ENCODE measurements at regions not wholly inside any gene's neighbourhood (a gene's known extent, or its start where the extent isn't known, plus 50 kb on each side); places are given as distances from the start of the nearest gene placed in this dataset.

GRCh38 chr7:17700138-17700537, 240.2 kb downstream of the SNX13 start:
- Histone ChIP-seq H3K4me3 (no peak overlapping the region), H3K27me3 (replicated peaks; ENCODE audit: insufficient read depth) (no peaks in the 10 kb centered on the region), H3K27ac (no peak overlapping the region), H3K4me1 (ENCODE audit: control insufficient read depth in 1 of 2, low read depth in 2 of 2) (no peaks in the 10 kb centered on the region), H3K36me3 (no peaks in the 10 kb centered on the region), H3K9me3 (peaks cover 21% of the 10 kb centered on the region)
- ATAC-seq (ENCODE audit: insufficient number of reproducible peaks, low FRiP score, low read depth): no peak
- TF ChIP-seq CTCF (IDR thresholded peaks at IDR 0.05): no peak
- no peak for DNase-seq (ENCODE audit: low spot score)

GRCh38 chr7:17706275-17706674, 234.0 kb downstream of the SNX13 start:
- no peak for ATAC-seq (ENCODE audit: insufficient number of reproducible peaks, low FRiP score, low read depth)
- H3K27me3 ChIP-seq (replicated peaks; ENCODE audit: insufficient read depth): no peaks in the 10 kb centered on the region
- no peaks in the 10 kb centered on the region for H3K4me1 ChIP-seq (ENCODE audit: control insufficient read depth in 1 of 2, low read depth in 2 of 2)
- H3K36me3 ChIP-seq: no peaks in the 10 kb centered on the region
- TF ChIP-seq CTCF (IDR thresholded peaks at IDR 0.05): no peak
- no peak overlapping the region for H3K4me3 ChIP-seq
- no peak for DNase-seq (ENCODE audit: low spot score)
- H3K27ac ChIP-seq: no peak overlapping the region
- no peaks in the 10 kb centered on the region for H3K9me3 ChIP-seq

- DNase-seq (ENCODE audit: low spot score) (no peak), ATAC-seq (ENCODE audit: insufficient number of reproducible peaks, low FRiP score, low read depth) (no peak)
- H3K27me3 ChIP-seq (replicated peaks; ENCODE audit: insufficient read depth): no peaks in the 10 kb centered on the region
- no peak overlapping the region for H3K27ac ChIP-seq
- H3K4me1 ChIP-seq (ENCODE audit: control insufficient read depth in 1 of 2, low read depth in 2 of 2): no peaks in the 10 kb centered on the region
- no peaks in the 10 kb centered on the region for H3K9me3 ChIP-seq
- H3K36me3 ChIP-seq: no peaks in the 10 kb centered on the region
- H3K4me3 ChIP-seq: no peak overlapping the region
- TF ChIP-seq CTCF (IDR thresholded peaks at IDR 0.05): peak; percentile 47
These were observed 233.6 kb downstream of the SNX13 start for GRCh38 chr7:17706734-17707133.

- H3K27ac ChIP-seq: no peak overlapping the region
- DNase-seq (ENCODE audit: low spot score): no peak
- H3K9me3 ChIP-seq: no peaks in the 10 kb centered on the region
- no peak for TF ChIP-seq CTCF (IDR thresholded peaks at IDR 0.05)
- H3K36me3 ChIP-seq: no peaks in the 10 kb centered on the region
- no peak overlapping the region for H3K4me3 ChIP-seq
- H3K27me3 ChIP-seq (replicated peaks; ENCODE audit: insufficient read depth): no peaks in the 10 kb centered on the region
- no peak for ATAC-seq (ENCODE audit: insufficient number of reproducible peaks, low FRiP score, low read depth)
- H3K4me1 ChIP-seq (ENCODE audit: control insufficient read depth in 1 of 2, low read depth in 2 of 2): no peaks in the 10 kb centered on the region
These were observed 231.2 kb downstream of the SNX13 start for GRCh38 chr7:17709127-17709526.

- ATAC-seq (ENCODE audit: insufficient number of reproducible peaks, low FRiP score, low read depth): no peak
- Histone ChIP-seq H3K9me3 (no peaks in the 10 kb centered on the region), H3K27ac (no peak overlapping the region), H3K36me3 (no peaks in the 10 kb centered on the region), H3K27me3 (replicated peaks; ENCODE audit: insufficient read depth) (no peaks in the 10 kb centered on the region), H3K4me3 (no peak overlapping the region), H3K4me1 (ENCODE audit: control insufficient read depth in 1 of 2, low read depth in 2 of 2) (no peaks in the 10 kb centered on the region)
- TF ChIP-seq CTCF (IDR thresholded peaks at IDR 0.05): no peak
- no peak for DNase-seq (ENCODE audit: low spot score)
These were observed 230.7 kb downstream of the SNX13 start for GRCh38 chr7:17709599-17709998.
